RPMI8226 (cell line): ENCODE measurements at regions not wholly inside any gene's neighbourhood (a gene's known extent, or its start where the extent isn't known, plus 50 kb on each side); places are given as distances from the start of the nearest gene placed in this dataset.
"Not testable (repeated sequence)": the region's sequence is repeated elsewhere in the genome, so short reads cannot be mapped to it uniquely, and the experiment has no call there.

ENCODE experiments used
- DNase-seq: peaks from one replicate; pipeline ENCODE4 v3.0.0-alpha.2; 2015

DNA sequence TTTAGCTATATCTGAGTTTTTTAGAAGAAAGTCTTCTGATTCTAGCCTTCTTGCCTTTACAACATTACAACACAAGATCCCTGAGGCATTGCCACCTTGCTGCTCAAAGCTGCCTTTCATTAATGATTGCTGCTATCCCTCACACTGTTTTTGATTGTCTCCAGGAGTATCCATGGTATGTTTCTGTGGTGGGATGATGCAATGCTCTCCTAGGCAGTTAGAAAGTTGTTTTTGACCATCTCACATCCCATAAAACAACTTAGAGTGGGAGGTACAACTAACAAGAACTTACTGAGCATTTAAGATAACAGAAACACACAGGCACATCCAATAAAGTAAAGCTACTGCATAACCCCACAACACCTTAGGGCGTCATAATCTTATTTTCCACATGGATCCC lies 1156.0 kb upstream of the LRRTM3 start:
- DNase-seq = no peak

DNA sequence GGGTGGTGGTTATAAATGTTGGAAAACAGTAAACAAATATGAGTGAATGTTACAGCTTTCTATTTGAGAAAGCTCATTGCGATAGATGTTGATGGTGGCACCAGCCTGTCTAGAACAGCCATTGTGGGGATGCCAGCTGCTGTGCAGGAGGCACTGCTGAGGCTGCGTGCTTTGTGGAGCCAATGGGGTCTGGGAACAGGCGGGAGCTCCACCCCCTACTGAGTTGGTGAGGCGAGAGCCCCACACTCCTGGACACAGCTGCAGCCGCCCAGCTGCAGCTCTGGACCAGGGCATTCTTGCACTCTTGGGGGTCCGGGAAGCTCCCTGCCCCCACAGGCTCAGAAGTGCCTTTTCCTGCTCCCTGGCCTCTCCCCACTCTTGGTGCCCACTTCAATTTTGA lies 1147.1 kb upstream of the LRRTM3 start:
- no peak for DNase-seq

DNA sequence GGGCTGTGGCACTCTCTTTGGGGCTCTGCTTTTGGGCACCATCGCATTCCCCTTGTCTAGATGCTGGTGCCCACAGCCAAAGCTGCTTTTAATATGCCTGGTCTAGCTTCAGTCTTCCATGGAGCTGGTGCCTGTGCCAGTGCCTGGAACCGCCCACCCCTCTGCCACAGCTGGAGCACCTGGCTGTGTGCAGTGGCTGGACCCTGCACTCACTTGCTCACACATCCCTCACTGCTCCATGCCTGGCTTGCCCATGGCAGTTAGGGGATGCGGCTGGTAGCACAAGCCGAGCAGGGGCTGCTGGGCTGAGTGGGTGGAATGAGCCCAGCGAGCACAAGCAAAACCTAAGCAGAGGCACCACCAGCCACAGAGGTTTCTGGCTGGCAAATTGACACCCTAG lies 1145.9 kb upstream of the LRRTM3 start:
- no peak for DNase-seq

DNA sequence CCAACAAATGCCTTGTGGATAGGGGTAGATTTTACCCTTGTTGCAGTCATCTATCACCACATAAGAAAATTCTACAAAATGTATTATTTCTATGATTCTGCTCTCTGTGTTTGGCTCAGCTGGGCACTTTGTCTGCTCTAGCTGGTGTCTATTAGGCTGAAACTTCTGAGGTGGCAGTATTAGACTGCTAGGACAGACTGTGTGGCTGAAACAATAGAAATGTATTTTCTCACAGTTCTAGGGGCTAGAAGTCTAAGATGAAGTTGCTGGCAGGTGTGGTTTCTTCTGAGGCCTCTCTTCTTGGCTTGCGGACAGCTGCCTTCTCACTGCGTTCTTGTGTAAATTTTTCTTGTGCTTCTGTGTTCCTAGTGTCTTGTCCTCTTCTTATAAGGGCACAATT lies 1139.6 kb upstream of the LRRTM3 start:
- DNase-seq = no peak

DNA sequence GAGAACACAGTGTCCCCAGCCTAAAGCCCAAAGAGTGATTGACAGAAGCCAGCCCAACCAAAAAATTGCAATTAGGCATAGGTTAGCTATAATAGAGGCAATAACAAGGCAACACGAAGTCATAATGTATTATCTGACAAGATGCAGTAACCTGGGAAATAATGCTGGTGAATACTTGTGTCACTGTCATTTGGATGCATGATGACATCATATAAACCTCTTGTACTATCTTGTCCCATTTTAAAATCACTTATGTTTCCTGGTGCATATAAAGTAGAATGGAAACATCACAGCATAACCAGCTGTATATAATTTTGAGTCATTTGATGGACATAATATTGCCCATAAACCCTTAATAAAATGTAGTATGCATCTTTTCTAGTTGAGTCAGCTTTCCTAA lies 1138.3 kb upstream of the LRRTM3 start:
- no peak for DNase-seq

DNA sequence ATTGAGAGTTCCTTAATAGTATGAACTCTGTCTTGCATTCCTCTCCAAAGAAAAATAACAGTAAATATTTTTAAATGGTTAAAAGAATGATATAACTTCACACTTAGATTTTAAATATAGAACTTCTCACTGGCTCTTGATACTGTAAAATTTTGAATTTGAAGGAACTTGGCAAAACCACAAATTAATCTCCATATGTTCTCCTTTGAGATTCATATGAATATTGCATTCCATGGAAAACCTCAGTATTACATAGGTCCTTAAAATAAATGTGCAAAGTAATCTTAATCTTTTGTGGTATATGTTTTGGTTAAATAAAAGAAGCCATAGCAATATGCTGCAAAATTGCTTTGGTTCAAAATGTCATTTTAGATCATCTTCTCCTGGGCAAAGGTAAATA lies 1137.6 kb upstream of the LRRTM3 start:
- DNase-seq = no peak

DNA sequence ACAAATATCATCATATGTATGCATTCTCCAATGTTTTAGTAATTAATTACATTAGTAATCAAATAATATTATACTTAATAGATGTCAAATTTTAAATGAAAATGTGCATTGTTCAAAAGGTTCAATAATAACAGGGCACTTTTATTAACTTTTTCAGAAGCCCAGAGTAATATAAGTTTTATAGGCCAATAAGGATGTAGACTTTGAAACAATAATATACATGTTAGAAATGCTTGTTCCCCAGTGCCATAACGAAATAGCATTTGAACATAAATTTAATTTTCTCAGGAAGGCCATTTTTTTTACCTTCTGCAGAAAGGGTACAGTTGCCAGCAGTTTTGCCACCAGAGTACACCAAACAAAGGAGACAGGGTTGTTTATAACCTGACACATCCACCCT lies 1133.9 kb upstream of the LRRTM3 start:
- DNase-seq = no peak

DNA sequence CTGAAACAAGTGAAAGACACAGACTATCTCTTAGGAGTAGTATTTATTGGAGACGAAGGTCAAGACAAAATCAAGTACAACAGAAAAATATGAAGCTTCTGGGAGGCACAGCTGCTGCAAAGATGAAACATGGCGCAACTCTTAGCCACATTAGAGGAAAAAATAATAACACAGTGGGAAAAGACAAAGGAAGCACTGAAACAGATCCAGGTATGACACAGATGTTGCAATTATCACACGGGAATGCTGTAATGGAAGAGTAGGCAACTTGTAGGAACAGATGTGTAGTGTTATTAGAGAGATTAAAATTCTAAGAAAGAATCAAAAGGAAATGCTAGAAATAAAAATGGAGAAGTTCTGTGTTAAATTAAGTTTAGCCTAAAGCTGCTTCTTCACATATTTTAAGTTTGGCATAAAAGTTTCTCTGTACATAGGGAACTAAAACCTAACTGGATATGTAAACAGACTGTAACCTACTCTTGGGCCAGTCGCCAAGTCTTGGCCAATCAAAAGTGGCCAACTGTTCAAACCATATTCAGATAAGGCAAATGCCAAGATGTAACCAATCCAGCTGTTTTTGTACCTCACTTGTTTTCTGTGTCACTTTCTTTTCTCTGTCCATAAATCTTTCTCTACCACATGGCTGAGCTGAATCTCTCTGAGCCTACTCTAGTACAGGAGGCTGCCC lies 1132.0 kb upstream of the LRRTM3 start:
- DNase-seq = peak; percentile 10

DNA sequence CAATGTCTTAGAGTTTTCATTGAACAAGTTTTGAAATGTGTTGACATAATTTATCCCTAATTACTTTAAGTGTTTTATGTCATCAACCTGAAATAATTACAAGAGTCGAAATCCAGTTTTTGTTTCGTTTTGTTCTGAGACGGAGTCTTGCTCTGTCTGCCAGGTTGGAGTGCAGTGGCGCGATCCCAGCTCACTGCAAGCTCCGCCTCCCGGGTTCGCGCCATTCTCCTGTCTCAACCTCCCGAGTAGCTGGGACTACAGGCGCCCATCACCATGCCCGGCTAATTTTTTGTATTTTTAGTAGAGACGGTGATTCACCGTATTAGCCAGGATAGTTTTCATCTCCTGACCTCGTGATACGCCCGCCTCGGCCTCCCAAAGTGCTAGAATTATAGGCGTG lies 1131.0 kb upstream of the LRRTM3 start:
- DNase-seq = not testable (repeated sequence)

DNA sequence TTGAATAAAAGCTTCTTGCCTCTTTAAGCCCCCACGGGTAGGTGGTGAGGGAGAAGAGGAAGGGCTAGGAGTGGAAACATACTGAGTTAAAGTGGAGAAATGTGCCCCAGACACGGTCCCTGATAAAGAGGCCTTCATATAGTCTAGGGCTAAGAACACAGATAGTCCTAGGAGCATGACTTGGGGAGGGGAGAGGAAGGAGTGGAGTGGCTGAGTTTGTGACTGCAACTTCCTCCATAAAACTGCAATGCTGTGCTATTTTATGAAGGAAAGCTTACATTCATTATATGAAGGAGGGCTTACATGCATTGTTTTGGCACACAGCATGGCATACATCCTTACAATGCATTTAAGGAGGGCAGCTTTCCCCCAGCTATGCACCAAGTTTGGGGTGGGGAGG lies 1129.4 kb upstream of the LRRTM3 start:
- DNase-seq = no peak

DNA sequence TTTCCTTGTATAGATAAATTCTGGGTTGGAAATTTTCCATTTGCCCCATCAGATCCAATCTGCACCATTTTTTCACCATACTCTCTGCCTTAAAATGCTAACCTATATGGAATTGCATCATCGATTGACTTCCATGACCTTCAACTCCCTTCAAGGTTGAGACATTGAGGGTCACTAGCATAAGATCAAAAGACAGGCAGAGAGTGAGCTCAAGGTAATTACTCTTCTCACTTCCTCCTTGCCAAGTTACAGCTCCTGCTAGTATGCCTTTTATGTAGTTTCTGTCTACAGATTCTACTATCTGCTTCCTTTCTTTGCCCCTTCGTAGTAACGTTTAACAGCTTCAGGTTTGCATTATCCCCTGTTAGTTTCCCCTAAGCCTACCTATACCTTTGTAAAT lies 1127.7 kb upstream of the LRRTM3 start:
- DNase-seq = no peak

DNA sequence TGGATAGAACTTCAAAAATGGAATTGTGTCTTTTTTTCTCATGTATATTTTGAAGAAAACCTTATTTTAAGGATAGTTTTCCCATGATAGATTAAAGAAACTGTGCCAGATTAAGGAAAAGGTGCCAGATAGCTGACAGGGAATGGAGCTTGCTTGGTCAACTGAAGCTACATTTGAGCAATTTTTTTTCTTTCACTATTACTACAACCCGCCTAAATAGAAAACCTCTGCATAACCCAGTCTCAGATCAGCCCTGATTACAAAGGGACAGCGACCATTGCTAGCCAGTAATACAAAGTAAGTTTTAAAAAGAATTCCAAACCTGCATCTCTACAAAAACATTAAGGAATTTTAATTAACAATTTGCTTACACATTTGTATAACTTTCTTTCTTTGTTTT lies 1123.4 kb upstream of the LRRTM3 start:
- DNase-seq = no peak

DNA sequence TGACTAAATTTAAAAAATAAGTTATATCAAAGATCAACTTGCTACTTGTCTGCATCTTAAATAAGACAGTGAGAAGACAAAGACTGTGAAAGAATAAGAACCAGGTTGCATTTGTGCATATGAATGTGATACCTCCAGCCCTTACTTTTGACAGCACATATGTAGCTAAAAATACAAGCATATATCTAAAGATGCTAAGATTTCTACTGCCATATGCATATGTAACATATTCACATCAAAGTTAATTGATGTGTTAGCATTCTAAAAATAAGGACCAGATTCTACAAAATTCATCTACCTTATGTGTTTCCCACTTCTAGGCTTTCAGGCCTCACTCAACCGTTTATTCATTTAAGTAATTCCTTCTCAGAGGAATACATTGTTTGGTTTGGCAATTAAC lies 1120.3 kb upstream of the LRRTM3 start:
- no peak for DNase-seq

DNA sequence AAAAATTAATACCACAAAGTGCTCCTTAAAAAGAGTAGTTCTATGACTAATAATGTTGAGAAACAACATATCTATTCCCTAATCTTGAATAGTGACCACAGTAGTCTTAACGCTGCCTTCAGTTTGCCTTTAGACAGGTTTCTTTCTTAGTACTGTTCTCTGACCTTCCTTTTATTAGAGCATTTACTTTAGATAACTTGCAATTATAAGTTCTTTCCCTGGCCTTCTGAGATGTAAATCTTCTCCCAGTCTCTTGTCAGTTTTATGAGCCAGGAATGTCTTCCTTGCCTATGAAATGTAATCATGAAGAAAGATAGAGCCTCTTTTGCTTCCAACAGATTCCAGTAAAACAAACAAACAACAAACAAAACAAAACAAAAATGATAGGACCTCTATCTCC lies 1119.8 kb upstream of the LRRTM3 start:
- no peak for DNase-seq

DNA sequence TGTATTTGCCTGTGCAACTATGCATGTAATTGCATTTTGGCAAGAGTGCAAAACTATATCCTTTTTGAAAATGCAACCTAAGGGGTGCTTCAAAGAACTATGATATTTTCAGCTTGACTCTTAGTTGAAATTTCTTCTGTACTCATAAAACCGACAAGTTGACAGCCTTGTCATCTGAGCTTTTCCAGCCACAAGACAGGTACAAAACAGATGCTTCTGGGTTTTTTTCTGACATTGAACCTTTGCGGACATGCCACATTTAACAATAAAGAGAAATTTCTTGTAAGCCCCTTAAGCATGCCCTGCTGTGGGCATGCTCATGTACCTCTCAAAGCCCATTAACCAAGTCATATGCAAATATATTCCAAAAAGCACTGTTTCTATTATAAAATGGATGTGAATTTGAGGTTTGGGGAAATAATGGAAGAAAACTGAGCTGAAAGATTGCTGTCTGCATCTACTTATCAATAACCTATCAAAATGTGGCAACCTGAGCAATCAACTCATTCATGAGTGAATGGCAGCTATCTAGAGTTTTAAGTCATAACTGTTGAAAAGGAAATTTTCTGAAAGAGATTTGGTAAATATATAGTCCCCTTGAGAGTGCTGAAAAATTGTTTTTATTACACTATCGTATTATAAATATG lies 1117.0 kb upstream of the LRRTM3 start:
- DNase-seq = no peak

DNA sequence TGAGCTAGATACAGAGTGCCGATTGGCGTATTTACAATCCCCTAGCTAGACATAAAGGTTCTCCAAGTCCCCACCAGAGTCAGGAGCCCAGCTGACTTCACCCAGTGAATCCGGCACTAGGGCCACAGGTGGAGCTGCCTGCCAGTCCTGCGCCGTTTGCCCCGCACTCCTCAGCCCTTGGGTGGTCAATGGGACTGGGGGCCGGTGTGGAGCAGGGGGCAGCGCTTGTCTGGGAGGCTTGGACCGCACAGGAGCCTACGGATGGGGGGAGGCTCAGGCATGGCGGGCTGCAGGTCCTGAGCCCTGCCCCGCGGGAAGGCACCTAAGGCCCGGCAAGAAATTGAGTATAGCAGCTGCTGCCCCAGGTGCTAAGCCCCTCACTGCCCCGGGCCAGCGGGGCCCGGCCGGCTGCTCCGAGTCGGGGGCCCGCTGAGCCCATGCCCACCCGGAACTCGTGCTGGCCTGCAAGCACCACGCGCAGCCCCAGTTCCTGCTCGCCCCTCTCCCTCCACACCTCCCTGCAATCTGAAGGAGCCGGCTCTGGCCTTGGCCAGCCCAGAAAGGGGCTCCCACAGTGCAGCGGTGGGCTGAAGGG lies 1113.8 kb upstream of the LRRTM3 start:
- no peak for DNase-seq

DNA sequence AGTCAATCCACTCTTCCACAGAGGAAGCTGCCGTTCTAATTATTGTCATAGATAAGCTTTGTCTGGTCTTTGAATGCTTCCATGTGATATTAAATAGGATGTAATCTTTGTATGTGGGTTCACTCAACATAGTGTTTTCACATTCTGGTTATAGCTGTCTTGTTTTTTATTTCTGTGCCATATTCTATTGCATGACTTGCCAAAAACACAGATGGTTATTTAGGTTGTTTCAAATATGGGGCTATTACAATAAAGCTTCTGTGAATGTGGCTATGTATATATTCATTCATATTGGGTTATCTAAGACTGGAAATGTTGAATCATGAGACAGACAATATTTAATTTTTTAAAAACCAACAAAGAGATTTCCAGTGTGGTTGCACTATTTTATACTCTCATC lies 1109.3 kb upstream of the LRRTM3 start:
- DNase-seq = no peak

DNA sequence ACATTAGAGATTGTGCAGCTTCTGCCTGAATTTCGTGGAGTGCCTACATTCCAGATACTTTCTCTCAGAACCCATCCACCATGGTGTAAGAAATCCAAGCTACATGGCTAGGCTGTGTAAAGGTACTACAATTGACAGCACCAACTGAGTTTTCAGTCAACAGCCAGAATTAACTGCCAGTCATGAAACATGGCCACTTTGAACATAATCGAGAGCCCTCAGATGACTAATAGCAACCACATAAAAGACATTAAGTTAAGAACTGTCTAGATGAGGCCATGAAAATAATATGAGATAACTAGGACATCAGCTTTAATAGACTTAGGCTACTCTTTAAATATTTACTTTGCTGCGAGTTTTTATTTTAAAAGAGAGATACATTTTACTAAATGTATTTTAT lies 1106.8 kb upstream of the LRRTM3 start:
- DNase-seq = no peak

DNA sequence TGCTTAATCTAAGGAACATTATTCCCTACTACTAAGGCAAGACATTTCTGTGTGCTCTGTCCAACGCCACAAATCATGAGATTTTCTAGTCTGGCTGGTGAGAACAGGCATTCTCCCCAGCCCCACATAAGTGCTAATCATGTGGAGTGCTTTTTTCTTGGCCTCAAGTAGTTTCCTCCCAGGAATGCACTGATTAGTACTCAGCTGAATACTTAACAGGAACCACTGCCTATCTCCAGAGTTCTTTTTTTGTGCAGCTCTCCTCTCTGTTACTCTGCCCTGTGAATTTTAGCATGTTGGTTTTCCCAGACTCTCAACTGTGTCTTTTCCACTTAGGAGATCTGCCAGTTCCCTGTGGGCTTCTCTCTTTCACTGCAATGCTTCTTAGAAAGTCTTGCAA lies 1098.5 kb upstream of the LRRTM3 start:
- DNase-seq = no peak

DNA sequence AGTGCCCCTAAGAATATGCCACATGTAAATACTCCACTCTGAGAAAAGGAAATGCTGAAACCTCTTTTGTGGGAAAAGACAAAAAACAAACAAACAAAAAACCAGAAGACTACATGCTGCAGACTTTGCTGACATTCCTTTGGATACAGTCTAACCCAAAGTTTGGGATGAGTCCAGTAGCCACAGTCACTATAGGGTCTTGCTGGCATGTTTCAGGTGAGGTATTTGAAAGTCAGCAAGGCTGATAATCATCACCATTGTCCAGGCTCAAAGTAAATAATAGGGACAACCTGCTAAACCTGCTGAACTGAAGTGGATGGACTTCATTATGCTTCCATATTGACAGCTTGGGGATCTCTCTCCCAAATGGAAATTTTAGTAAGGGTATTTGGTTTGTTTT lies 1087.0 kb upstream of the LRRTM3 start:
- DNase-seq = no peak

DNA sequence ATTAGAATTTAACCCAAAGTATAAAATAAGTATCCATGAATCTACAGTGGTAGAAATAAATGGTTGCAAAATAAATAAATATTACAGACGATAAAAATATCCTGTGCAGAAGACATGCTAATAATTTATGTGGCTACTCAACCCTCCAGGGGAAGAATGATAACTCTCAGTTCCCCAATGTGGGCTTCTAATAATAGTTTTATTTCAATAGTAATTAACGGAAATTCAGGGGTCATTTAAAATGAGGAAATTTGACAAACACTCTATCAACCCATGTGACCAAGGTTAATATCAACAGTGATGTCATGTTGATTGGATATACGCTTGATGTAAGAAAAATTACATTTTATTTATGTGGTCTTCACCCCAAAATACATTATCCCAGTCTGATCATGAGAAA lies 1082.6 kb upstream of the LRRTM3 start:
- DNase-seq = no peak

DNA sequence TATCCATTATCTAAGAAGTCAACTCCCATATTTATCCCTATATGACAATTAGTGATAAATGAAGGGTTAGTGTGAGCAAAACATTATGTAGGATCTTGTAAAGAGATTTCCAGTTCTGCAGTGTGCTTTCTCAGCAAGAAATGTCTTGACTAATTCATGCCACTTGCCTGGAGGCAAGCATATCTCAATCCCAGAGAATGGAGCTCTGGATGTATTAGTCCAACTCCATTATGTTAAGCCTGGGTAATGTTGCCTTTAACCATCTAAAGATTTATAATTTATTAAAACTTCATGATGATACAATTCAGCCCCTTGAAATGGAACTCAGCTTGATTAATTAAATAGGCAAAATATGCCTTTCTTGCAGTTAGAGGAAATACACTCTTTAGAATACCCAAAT lies 1079.9 kb upstream of the LRRTM3 start:
- DNase-seq = no peak

DNA sequence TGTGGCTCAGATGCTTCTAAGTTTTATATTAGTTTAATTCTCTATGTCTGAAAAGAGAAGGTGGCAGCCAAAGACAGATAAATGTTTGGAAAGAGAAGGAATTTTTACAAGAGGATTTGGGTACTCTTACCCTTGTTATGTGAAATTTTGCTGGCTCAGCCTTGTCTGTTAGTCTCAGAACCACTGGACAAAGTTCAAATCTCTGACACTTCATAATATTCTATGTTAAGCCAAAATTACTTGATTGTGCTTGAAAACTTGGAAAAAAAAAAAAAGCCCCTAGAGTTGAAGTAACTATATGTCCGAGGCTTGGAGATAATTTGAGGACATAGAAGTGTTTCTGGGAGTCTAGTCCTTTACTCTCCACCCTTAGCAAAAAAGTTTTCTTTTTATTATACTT lies 1079.3 kb upstream of the LRRTM3 start:
- DNase-seq = no peak

DNA sequence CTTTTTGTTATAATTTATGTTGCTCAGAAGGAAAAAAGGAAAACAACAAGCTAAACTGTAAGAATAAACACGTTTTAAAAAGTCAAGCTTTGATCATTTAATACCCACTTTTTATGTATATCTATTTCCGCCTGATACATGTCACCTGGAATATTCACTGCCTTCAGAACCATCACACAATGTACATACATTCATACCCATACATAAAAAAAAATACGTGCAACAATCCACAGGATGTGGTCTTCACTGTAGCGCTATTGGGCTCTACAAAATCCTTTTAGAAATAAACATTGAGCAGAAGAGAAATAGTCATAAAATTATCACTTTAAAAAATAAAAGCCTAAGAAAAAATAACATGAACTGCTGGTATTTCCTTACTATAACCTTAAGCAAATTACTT lies 1078.9 kb upstream of the LRRTM3 start:
- DNase-seq = no peak
